CD4-positive, alpha-beta T cell (primary cell): ENCODE measurements at regions not wholly inside any gene's neighbourhood (a gene's known extent, or its start where the extent isn't known, plus 50 kb on each side); places are given as distances from the start of the nearest gene placed in this dataset.

Source experiments
- ATAC-seq: fragments of 200-7000 bp; cut with Tn5 transposase; one replicate; pipeline ENCODE4 v1.10.0; 2022; ENCODE audit warnings: mild to moderate bottlenecking; ENCODE audit not compliant: poor library complexity
- CTCF ChIA-PET: fragments of 350-600 bp; sonication (Branson Sonifier 250); formaldehyde crosslinking; loops from one replicate; lab custom pipeline; 2021; ENCODE audit warnings: antibody characterized with exemption, inconsistent platforms; lab: Charles Lee
- POLR2A ChIA-PET: fragments of 350-600 bp; sonication (Branson Sonifier 250); formaldehyde crosslinking; loops from one replicate; lab custom pipeline; 2021; ENCODE audit warnings: antibody characterized with exemption, inconsistent platforms; lab: Charles Lee
- DNase-seq, 14 experiments: peaks; one replicate each; pipeline ENCODE4 v3.0.0-alpha.2; 2013 to 2020; ENCODE audit warnings: mixed read lengths in 2 of 14
- H3K27ac ChIP-seq, 2 donors: one replicate each; pipeline versions ENCODE4 v1.5.1 to v1.7.0; 2013; ENCODE audit warnings: low read length in 2 of 2, low read depth in 1 of 2, mild to moderate bottlenecking in 1 of 2
- H3K27me3 ChIP-seq, 2 experiments: 1 replicate in 1 of 2; 2 replicates in 1 of 2; pipeline versions ENCODE4 v1.6.1 to v1.7.0; 2013; ENCODE audit warnings: low read length in 2 of 2, control low read depth in 1 of 2, mild to moderate bottlenecking in 1 of 2, moderate library complexity in 1 of 2; ENCODE audit not compliant: insufficient read depth in 2 of 2, control insufficient read depth in 1 of 2
- H3K36me3 ChIP-seq: one replicate; pipeline ENCODE4 v1.6.1; 2013; ENCODE audit warnings: low read length, control low read depth; ENCODE audit not compliant: insufficient read depth
- H3K4me1 ChIP-seq: one replicate; pipeline ENCODE4 v1.6.1; 2013; ENCODE audit warnings: low read length, control low read depth; ENCODE audit not compliant: insufficient read depth
- H3K4me3 ChIP-seq: one replicate; pipeline ENCODE4 v1.5.1; 2013; ENCODE audit warnings: mild to moderate bottlenecking, low read length, moderate library complexity
- H3K9me3 ChIP-seq, 2 experiments: 1 replicate in 1 of 2; 2 replicates in 1 of 2; pipeline versions ENCODE4 v1.6.1 to v1.7.0; 2013; ENCODE audit warnings: low read length in 2 of 2, mild to moderate bottlenecking in 2 of 2, control low read depth in 1 of 2, moderate library complexity in 1 of 2; ENCODE audit not compliant: control insufficient read depth in 1 of 2, insufficient read depth in 1 of 2
- H3K27ac Mint-ChIP-seq: one replicate; pipeline ENCODE4 v1.8.0; 2020; ENCODE audit warnings: mixed read lengths
- H3K27me3 Mint-ChIP-seq: one replicate; pipeline ENCODE4 v1.8.0; 2021; ENCODE audit warnings: mixed read lengths
- H3K36me3 Mint-ChIP-seq: one replicate; pipeline ENCODE4 v1.8.0; 2021; ENCODE audit warnings: low read depth, mixed read lengths
- H3K4me1 Mint-ChIP-seq: one replicate; pipeline ENCODE4 v1.8.0; 2021; ENCODE audit warnings: low read depth, mixed read lengths
- H3K4me3 Mint-ChIP-seq: one replicate; pipeline ENCODE4 v1.8.0; 2020; ENCODE audit warnings: mild to moderate bottlenecking, mixed read lengths
- H3K9me3 Mint-ChIP-seq: one replicate; pipeline ENCODE4 v1.8.0; 2020; ENCODE audit warnings: mixed read lengths
- intact Hi-C, 2 experiments: fragments of 100-400 bp; cut with DNase I in 1 of 2; cut with micrococcal nuclease in 1 of 2; formaldehyde crosslinking; loops; one replicate each; pipeline versions ENCODE4 v1.15.1 to v1.9.0; 2023 to 2025; cut with DNase I, micrococcal nuclease
- TF ChIP-seq, protein P1 (sequence below): fragments of 200-600 bp; IDR thresholded peaks from one replicate; pipeline ENCODE4 v1.8.0; 2022; ENCODE audit warnings: antibody characterized with exemption, mild to moderate bottlenecking

DNA sequence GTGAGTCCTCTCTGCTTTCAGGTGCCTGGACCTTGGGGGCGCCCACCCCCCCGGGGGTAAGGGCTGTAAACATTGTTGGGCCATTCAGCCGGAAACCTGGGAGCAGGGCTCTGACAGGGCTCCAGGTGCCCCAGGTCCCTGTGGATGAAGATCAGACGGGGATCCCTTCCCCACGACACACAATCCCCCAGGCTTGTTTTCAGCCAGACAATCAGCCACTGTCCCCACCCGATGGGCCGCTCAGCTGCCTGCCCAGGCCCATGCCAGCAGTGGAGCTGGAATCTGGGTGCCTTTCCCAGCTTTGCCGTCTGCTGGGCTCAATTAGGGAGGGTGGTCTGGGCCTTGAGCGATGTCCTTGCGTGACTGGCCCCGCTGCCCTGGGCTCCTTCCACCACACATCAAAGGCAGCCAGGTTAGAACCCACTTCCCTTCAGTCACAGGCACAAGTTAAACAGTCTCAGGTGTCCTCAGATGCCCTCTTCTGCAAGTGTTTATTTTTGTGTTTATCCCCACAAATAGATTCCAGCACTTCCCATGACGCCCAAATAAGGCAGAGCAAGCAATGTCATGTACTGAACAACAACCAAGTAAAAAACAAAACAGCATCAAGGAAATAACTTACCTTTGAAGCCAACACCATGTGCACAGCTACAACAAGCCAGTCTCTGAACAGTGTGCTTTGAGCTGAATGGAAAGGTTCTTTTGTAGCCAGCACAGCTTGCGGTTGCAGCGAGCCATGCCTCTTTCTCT lies 77.0 kb upstream of the ALDH1A3 start:
- POLR2A ChIA-PET = no interaction called here
- DNase-seq (no peak), ATAC-seq (no peak)
- H3K4me3 ChIP-seq = no peak overlapping the region
- TF ChIP-seq, protein P1, sequence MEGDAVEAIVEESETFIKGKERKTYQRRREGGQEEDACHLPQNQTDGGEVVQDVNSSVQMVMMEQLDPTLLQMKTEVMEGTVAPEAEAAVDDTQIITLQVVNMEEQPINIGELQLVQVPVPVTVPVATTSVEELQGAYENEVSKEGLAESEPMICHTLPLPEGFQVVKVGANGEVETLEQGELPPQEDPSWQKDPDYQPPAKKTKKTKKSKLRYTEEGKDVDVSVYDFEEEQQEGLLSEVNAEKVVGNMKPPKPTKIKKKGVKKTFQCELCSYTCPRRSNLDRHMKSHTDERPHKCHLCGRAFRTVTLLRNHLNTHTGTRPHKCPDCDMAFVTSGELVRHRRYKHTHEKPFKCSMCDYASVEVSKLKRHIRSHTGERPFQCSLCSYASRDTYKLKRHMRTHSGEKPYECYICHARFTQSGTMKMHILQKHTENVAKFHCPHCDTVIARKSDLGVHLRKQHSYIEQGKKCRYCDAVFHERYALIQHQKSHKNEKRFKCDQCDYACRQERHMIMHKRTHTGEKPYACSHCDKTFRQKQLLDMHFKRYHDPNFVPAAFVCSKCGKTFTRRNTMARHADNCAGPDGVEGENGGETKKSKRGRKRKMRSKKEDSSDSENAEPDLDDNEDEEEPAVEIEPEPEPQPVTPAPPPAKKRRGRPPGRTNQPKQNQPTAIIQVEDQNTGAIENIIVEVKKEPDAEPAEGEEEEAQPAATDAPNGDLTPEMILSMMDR = no peak
- Mint-ChIP-seq H3K4me3 (no peak overlapping the region), H3K9me3 (peaks cover 10% of the 10 kb centered on the region), H3K27me3 (no peaks in the 10 kb centered on the region), H3K27ac (no peak overlapping the region), H3K4me1 (no peaks in the 10 kb centered on the region), H3K36me3 (no peaks in the 10 kb centered on the region)
- H3K4me1 ChIP-seq = no peaks in the 10 kb centered on the region
- H3K27ac ChIP-seq = no peak overlapping the region
- CTCF ChIA-PET = no interaction called here
- no peaks in the 10 kb centered on the region for H3K36me3 ChIP-seq
- intact Hi-C loops = no loop called here
- peaks cover 0 to 26% of the 10 kb centered on the region in 2 experiments for H3K9me3 ChIP-seq
- H3K27me3 ChIP-seq = peaks cover 0 to 2% of the 10 kb centered on the region in 2 experiments

DNA sequence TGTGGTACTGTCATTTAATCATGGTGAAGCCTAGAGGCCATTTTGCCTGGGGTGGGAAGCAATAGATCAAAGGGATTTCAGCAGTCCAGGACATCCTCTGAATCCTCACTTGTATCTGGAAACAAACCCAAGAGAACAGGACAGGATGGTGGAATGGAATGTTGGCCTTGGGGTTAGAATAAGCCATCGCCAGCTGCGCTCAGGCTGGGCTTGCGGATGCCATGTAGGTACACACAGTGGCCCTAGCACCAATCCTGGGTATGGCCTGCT lies 76.5 kb upstream of the ALDH1A3 start:
- peaks cover 0 to 2% of the 10 kb centered on the region in 2 experiments for H3K27me3 ChIP-seq
- Mint-ChIP-seq H3K9me3 (peaks cover 10% of the 10 kb centered on the region), H3K36me3 (no peaks in the 10 kb centered on the region), H3K4me1 (no peaks in the 10 kb centered on the region), H3K27ac (no peak overlapping the region), H3K4me3 (no peak overlapping the region), H3K27me3 (no peaks in the 10 kb centered on the region)
- TF ChIP-seq, protein P1 = no peak
- intact Hi-C loops = no loop called here
- DNase-seq (no peak), ATAC-seq (no peak)
- H3K9me3 ChIP-seq = peaks cover 0 to 31% of the 10 kb centered on the region in 2 experiments
- no peak overlapping the region for H3K4me3 ChIP-seq
- ChIA-PET CTCF (no interaction called here), POLR2A (no interaction called here)
- no peaks in the 10 kb centered on the region for H3K4me1 ChIP-seq
- H3K27ac ChIP-seq = no peak overlapping the region
- no peaks in the 10 kb centered on the region for H3K36me3 ChIP-seq

DNA sequence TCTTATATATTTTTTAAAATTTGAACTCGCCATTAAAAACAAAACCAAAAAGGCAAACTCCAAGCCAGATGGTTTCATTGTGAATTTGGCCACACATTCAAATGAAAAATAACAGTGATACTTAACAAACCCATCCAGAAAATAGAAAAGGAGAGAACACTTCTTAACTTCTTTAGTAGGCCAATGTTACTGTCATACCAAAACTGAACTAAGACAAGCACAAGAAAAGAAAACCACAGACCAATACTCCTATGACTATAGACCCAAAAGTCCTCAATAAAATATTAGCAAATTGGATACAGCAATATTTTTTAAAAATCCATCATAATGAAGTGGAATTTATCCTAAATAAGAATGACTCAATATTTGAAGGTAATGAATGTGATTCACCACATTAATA lies 73.5 kb upstream of the ALDH1A3 start:
- TF ChIP-seq, protein P1 = no peak
- DNase-seq (no peak), ATAC-seq (no peak)
- H3K27me3 ChIP-seq = peaks cover 0 to 2% of the 10 kb centered on the region in 2 experiments
- no peak overlapping the region for H3K27ac ChIP-seq
- intact Hi-C loops = no loop called here
- no peaks in the 10 kb centered on the region for H3K27me3 Mint-ChIP-seq
- H3K27ac Mint-ChIP-seq = no peak overlapping the region
- no peaks in the 10 kb centered on the region for H3K36me3 Mint-ChIP-seq
- no peak overlapping the region for H3K4me3 ChIP-seq
- no peaks in the 10 kb centered on the region for H3K36me3 ChIP-seq
- ChIA-PET POLR2A (no interaction called here), CTCF (no interaction called here)
- no peak overlapping the region for H3K4me3 Mint-ChIP-seq
- no peaks in the 10 kb centered on the region for H3K4me1 Mint-ChIP-seq
- peaks cover 0 to 31% of the 10 kb centered on the region in 2 experiments for H3K9me3 ChIP-seq
- peaks cover 5% of the 10 kb centered on the region for H3K9me3 Mint-ChIP-seq
- no peaks in the 10 kb centered on the region for H3K4me1 ChIP-seq
